IgD-negative memory B cell (primary cell): ENCODE measurements at regions not wholly inside any gene's neighbourhood (a gene's known extent, or its start where the extent isn't known, plus 50 kb on each side); places are given as distances from the start of the nearest gene placed in this dataset.
"Not testable (repeated sequence)": the region's sequence is repeated elsewhere in the genome, so short reads cannot be mapped to it uniquely, and the experiment has no call there.

Experiments
- H3K27ac Mint-ChIP-seq, 3 donors: one replicate each; pipeline ENCODE4 v1.8.0; 2020 to 2022; ENCODE audit warnings: mild to moderate bottlenecking in 3 of 3, mixed read lengths in 3 of 3, moderate library complexity in 1 of 3
- H3K27me3 Mint-ChIP-seq: one replicate; pipeline ENCODE4 v1.8.0; 2021; ENCODE audit warnings: mixed read lengths
- H3K36me3 Mint-ChIP-seq: one replicate; pipeline ENCODE4 v1.8.0; 2020; ENCODE audit warnings: mild to moderate bottlenecking, mixed read lengths
- H3K4me1 Mint-ChIP-seq, 3 donors: one replicate each; pipeline ENCODE4 v1.8.0; 2020 to 2022; ENCODE audit warnings: mixed read lengths in 3 of 3, mild to moderate bottlenecking in 1 of 3
- H3K4me3 Mint-ChIP-seq, 4 donors: one replicate each; pipeline ENCODE4 v1.8.0; 2020 to 2022; ENCODE audit warnings: mild to moderate bottlenecking in 4 of 4, mixed read lengths in 4 of 4, moderate library complexity in 3 of 4
- H3K9me3 Mint-ChIP-seq, 3 donors: one replicate each; pipeline ENCODE4 v1.8.0; 2020 to 2021; ENCODE audit warnings: mixed read lengths in 3 of 3, mild to moderate bottlenecking in 1 of 3

GRCh38 chr5:86427158-86427557 is 190.6 kb upstream of the COX7C start:
- Mint-ChIP-seq H3K27ac (no peak overlapping the region), H3K4me3 (no peak overlapping the region), H3K4me1 (no peaks in the 10 kb centered on the region), H3K9me3 (peaks cover 0 to 4% (median 0%) of the 10 kb centered on the region in 3 donors), H3K36me3 (no peaks in the 10 kb centered on the region), H3K27me3 (no peaks in the 10 kb centered on the region)

DNA sequence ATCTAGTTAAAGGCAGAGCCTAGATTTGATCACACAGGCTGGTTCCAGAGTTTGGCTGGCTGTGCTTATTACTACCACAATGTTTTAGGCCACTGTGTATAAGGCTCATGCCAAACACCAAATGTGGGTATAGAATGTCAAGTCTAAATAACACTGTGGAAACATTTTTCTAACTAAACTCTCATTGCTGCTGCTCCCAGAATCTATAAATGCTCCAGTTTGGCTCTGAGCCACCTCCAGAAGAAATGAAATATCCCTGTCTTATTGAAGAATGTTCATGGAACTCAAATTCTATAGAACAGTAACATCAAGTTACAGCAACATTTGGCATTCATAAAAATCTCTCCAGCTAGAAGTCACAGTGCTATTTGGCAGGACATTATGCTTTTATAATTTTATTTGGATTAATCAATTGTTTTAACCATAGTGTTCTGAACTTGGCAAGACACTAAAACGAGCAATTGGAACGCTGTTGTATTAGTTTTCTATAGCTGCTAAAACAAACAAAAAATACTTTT is 178.1 kb upstream of the COX7C start:
- Mint-ChIP-seq H3K27me3 (no peaks in the 10 kb centered on the region), H3K4me1 (no peaks in the 10 kb centered on the region), H3K9me3 (no peaks in the 10 kb centered on the region), H3K4me3 (no peak overlapping the region), H3K27ac (no peak overlapping the region), H3K36me3 (no peaks in the 10 kb centered on the region)

- Mint-ChIP-seq H3K4me3 (no peak overlapping the region), H3K27ac (no peak overlapping the region), H3K4me1 (no peaks in the 10 kb centered on the region), H3K27me3 (peaks cover 1% of the 10 kb centered on the region), H3K9me3 (no peaks in the 10 kb centered on the region), H3K36me3 (no peaks in the 10 kb centered on the region)
These were observed 175.6 kb upstream of the COX7C start for GRCh38 chr5:86442036-86442745.

- H3K4me1 Mint-ChIP-seq, result no peaks in the 10 kb centered on the region
- H3K9me3 Mint-ChIP-seq, result no peaks in the 10 kb centered on the region
- H3K27me3 Mint-ChIP-seq, result peaks cover 1% of the 10 kb centered on the region
- H3K27ac Mint-ChIP-seq, result no peak overlapping the region
- H3K36me3 Mint-ChIP-seq, result no peaks in the 10 kb centered on the region
- H3K4me3 Mint-ChIP-seq, result no peak overlapping the region
These were observed 170.4 kb upstream of the COX7C start for GRCh38 chr5:86447362-86447761.

DNA sequence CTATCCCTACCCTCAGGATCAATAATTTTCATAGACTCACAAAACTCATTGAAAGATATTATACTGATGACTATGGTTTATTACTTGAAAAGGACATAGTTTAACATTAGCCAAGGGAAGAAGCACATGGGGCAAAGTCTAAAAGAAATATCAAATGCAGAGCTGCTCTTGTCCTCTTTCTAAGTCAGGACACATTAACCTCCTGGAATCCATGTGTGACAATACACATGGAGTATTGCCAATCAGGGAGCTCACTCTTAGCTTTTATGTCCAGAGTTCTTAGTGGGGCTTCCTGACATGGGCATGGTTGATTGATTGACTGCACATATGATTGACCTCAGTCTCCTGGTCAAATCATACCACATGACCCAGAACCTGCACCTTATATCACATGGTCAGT is 165.5 kb upstream of the COX7C start:
- Mint-ChIP-seq H3K9me3 (no peaks in the 10 kb centered on the region), H3K27ac (no peak overlapping the region), H3K4me3 (no peak overlapping the region), H3K4me1 (no peaks in the 10 kb centered on the region), H3K36me3 (no peaks in the 10 kb centered on the region), H3K27me3 (no peaks in the 10 kb centered on the region)

DNA sequence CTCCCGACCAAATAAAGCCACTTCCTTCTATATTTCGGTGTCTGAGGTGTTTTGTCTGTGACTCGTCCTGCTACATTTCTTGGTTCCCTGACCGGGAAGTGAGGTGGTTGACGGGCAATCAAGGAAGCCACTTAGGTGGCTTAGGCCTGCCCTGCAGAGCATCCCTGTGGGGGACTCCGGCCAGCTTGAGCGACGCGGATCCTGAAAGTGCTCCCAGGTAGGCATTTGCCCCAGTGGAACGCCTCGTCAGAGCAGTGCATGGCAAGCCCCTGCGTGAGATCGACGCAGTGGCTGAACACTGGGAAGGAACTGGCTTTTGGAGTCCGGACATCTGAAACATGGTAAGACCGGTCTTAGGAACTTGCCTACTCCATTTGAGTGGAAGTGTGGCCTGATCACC is 157.2 kb upstream of the COX7C start:
- H3K4me1 Mint-ChIP-seq, result no peaks in the 10 kb centered on the region
- H3K27me3 Mint-ChIP-seq, result no peaks in the 10 kb centered on the region
- no peak overlapping the region for H3K27ac Mint-ChIP-seq
- no peaks in the 10 kb centered on the region for H3K36me3 Mint-ChIP-seq
- peaks cover 4 to 25% (median 15%) of the 10 kb centered on the region in 3 donors for H3K9me3 Mint-ChIP-seq
- H3K4me3 Mint-ChIP-seq, result no peak overlapping the region

- H3K4me1 Mint-ChIP-seq, result no peaks in the 10 kb centered on the region
- no peak overlapping the region for H3K4me3 Mint-ChIP-seq
- no peaks in the 10 kb centered on the region for H3K27me3 Mint-ChIP-seq
- H3K36me3 Mint-ChIP-seq, result no peaks in the 10 kb centered on the region
- peaks cover 7 to 30% (median 20%) of the 10 kb centered on the region in 3 donors for H3K9me3 Mint-ChIP-seq
- H3K27ac Mint-ChIP-seq, result no peak overlapping the region
These were observed 156.4 kb upstream of the COX7C start for GRCh38 chr5:86461169-86461956.

DNA sequence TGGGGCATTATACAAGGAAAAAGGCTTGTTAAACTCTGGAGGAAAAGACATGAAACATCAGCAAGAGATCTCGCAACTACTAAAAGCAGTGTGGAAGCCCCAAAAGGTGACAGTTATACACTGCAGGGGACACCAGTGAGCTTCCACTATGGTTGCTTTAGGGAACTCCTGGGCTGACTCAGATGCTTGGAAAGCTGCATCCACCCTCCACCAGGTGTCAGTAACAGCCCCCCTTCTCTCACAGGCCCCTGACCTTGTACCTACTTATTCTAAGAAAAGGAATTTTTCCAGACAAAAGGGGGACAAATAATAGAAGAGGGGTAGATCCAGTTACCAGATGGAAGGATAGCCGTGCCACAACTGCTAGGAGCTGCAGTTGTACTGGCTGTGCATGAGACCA is 154.4 kb upstream of the COX7C start:
- peaks cover 1% of the 10 kb centered on the region for H3K27me3 Mint-ChIP-seq
- no peaks in the 10 kb centered on the region for H3K4me1 Mint-ChIP-seq
- no peak overlapping the region for H3K27ac Mint-ChIP-seq
- H3K36me3 Mint-ChIP-seq, result no peaks in the 10 kb centered on the region
- H3K9me3 Mint-ChIP-seq, result peaks cover 9 to 30% (median 20%) of the 10 kb centered on the region in 3 donors
- no peak overlapping the region for H3K4me3 Mint-ChIP-seq

DNA sequence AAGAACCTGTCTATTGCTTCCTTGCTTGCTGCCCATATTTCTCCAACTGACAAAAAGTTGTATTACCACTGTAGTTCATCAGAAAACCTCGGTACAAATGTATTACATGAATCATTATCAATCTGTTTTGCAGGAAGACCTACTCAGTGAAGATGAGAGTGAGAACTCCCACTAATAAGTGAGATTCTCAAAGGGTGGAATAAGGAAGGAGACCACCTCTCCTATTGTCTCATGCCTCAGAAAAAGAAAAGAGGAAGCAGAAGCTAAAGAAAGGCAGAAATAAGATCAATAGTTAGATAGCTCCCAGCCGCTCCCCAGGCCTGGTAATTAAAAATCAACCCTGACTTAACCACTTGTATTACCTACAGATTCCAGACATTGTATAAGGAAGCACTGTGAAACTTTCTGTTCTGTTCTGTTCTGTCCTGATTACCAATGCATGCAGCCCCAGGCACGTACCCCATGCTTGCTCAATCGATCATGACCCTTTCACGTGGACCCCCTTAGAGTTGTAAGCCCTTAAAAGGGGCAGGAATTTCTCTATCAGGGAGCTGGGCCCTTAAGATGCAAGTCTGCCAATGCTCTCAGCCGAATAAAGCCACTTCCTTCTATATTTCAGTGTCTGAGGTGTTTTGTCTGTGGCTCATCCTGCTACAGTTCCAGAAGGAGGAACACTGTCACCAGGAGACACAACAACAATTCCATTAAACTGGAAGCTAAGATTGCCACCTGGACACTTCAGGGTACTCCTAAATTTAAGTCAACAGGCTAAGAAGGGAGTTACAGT is 152.5 kb upstream of the COX7C start:
- no peaks in the 10 kb centered on the region for H3K4me1 Mint-ChIP-seq
- peaks cover 1% of the 10 kb centered on the region for H3K27me3 Mint-ChIP-seq
- H3K36me3 Mint-ChIP-seq, result no peaks in the 10 kb centered on the region
- H3K4me3 Mint-ChIP-seq, result peak overlapping the region in 1 of 4 donors; percentile 21
- no peak overlapping the region for H3K27ac Mint-ChIP-seq
- H3K9me3 Mint-ChIP-seq, result peaks cover 9 to 30% (median 22%) of the 10 kb centered on the region in 3 donors

DNA sequence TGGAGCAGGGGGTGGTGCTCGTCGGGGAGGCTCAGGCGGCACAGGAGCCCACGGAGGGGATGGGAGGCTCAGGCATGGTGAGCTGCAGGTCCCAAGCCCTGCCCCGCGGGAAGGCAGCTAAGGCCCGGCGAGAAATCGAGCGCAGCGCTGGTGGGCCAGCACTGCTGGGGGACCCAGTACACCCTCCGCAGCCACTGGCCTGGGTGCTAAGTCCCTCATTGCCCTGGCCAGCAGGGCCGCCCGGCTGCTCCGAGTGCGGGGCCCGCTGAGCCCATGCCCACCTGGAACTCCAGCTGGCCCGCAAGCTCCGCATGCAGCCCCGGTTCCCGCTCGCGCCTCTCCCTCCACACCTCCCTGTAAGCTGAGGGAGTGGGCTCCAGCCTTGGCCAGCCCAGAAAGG is 151.0 kb upstream of the COX7C start:
- H3K27ac Mint-ChIP-seq, H3K4me1 Mint-ChIP-seq, H3K27me3 Mint-ChIP-seq, H3K4me3 Mint-ChIP-seq, H3K36me3 Mint-ChIP-seq: not testable (repeated sequence)
- H3K9me3 Mint-ChIP-seq, result peaks cover 9 to 30% (median 22%) of the 10 kb centered on the region in 3 donors

GRCh38 chr5:86482008-86482407 is 135.7 kb upstream of the COX7C start:
- Mint-ChIP-seq H3K9me3 (peaks cover 0 to 5% (median 0%) of the 10 kb centered on the region in 3 donors), H3K4me3 (no peak overlapping the region), H3K27ac (no peak overlapping the region), H3K27me3 (no peaks in the 10 kb centered on the region), H3K4me1 (no peaks in the 10 kb centered on the region), H3K36me3 (no peaks in the 10 kb centered on the region)

DNA sequence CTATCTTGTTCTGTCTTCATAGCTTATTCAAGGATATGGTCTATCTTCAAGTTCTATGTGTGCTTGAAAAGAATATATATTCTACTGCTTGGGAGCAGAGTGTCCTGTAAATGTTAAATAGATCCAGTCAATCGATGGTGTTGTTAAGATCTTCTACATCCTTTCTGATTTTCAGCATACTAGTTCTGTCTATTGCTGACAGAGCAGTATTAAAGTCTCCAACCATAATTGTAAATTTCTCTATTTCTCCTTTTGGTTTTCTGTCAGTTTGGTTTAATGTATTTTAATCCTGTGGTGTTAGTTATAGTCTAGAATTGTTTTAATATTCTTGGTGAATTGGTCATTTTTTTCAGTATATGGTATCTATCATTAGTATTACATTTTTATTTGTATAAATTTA is 124.0 kb upstream of the COX7C start:
- H3K4me3 Mint-ChIP-seq, result no peak overlapping the region
- no peak overlapping the region for H3K27ac Mint-ChIP-seq
- no peaks in the 10 kb centered on the region for H3K9me3 Mint-ChIP-seq
- no peaks in the 10 kb centered on the region for H3K36me3 Mint-ChIP-seq
- no peaks in the 10 kb centered on the region for H3K27me3 Mint-ChIP-seq
- H3K4me1 Mint-ChIP-seq, result peaks cover 0 to under 1% (median 0%) of the 10 kb centered on the region in 3 donors

DNA sequence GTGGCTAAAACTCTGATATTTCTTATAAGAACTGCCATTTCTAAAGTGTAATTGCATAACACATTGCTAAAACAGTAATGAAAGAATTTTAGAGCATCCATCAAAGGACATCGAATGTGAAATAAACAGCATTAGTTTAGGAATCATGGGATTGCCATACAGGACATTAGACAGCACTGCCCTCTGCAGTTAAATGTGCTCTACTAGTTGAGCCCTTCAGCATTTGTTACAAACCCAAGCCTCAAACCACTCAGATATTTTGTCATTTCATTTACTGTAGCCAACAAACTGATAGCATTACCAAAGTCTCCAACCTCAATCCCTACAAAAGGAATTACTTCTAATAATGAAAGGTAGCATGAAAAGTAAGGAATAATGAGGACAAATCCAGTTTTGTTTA is 116.8 kb upstream of the COX7C start:
- peaks cover 0 to 3% (median 0%) of the 10 kb centered on the region in 3 donors for H3K9me3 Mint-ChIP-seq
- H3K4me1 Mint-ChIP-seq, result no peaks in the 10 kb centered on the region
- no peak overlapping the region for H3K27ac Mint-ChIP-seq
- H3K27me3 Mint-ChIP-seq, result no peaks in the 10 kb centered on the region
- no peak overlapping the region for H3K4me3 Mint-ChIP-seq
- no peaks in the 10 kb centered on the region for H3K36me3 Mint-ChIP-seq

GRCh38 chr5:86507574-86507973 is 110.2 kb upstream of the COX7C start:
- Mint-ChIP-seq H3K9me3 (peaks cover 0 to 3% (median 0%) of the 10 kb centered on the region in 3 donors), H3K27me3 (no peaks in the 10 kb centered on the region), H3K27ac (no peak overlapping the region), H3K4me3 (no peak overlapping the region), H3K4me1 (no peaks in the 10 kb centered on the region), H3K36me3 (no peaks in the 10 kb centered on the region)

GRCh38 chr5:86510330-86510915 is 107.3 kb upstream of the COX7C start:
- H3K4me1 Mint-ChIP-seq, H3K36me3 Mint-ChIP-seq, H3K27ac Mint-ChIP-seq, H3K4me3 Mint-ChIP-seq, H3K9me3 Mint-ChIP-seq, H3K27me3 Mint-ChIP-seq: not testable (repeated sequence)
